ENCODE measurements at regions not wholly inside any gene's neighbourhood (a gene's known extent, or its start where the extent isn't known, plus 50 kb on each side); places are given as distances from the start of the nearest gene placed in this dataset.

GRCh38 chrX:12007881-12008280, 130.4 kb upstream of the FRMPD4 start:
- peak overlapping the region; percentile 87 for H2BK5ac ChIP-seq (ENCODE audit: low read depth, low read length, poor library complexity, severe bottlenecking)
- 0 out of 2 replicates have a peak overlapping the region, but pooled peaks have one; percentile 12 for H3K14ac ChIP-seq (replicated peaks; ENCODE audit: low read depth, low read length)
- H3K79me1 ChIP-seq (ENCODE audit: low read depth in 1 of 2, low read length in 2 of 2): no peaks in the 10 kb centered on the region
- peak overlapping the region; percentile 91; the same call in 1 of the 2 replicates for H3K4ac ChIP-seq (ENCODE audit: low read depth, low read length)
- ATAC-seq (ENCODE audit: low read depth) (peak; percentile 71), DNase-seq (peak; percentile 84)
- H3K56ac ChIP-seq (ENCODE audit: extremely low read depth, insufficient read depth, low read length): 0 out of 2 replicates have a peak overlapping the region, but pooled peaks have one; percentile 3
- BruUV-seq (replicated peaks): no TSS peak
- H3K23ac ChIP-seq (ENCODE audit: low read depth, low read length): peak overlapping the region; percentile 59; the same call in 1 of the 2 replicates
- H3K4me2 ChIP-seq (ENCODE audit: low read depth, low read length): no peak overlapping the region
- peak overlapping the region; percentile 51; the same call in 1 of the 2 replicates for H4K91ac ChIP-seq (ENCODE audit: insufficient read depth, low read depth, low read length)
- no peak overlapping the region for H3K27ac ChIP-seq (ENCODE audit: insufficient read depth, low read length)
- POLR2A ChIA-PET (ENCODE audit: unreplicated experiment): no interaction called here
- peak overlapping the region; percentile 83; the same call in 1 of the 3 replicates for H2BK15ac ChIP-seq (ENCODE audit: low read depth, low read length)
- no CpG with 5 or more reads among the region's 2 CpGs for WGBS, 2 experiments (ENCODE audit: extremely low coverage in 2 of 2, insufficient read length in 1 of 2)
- H3K18ac ChIP-seq (ENCODE audit: low read depth, low read length): no peak overlapping the region; the same call in 1 of the 2 replicates
- H2AK5ac ChIP-seq (ENCODE audit: low read depth, low read length): peak overlapping the region; percentile 61
- peak overlapping the region; percentile 70 to 78 for H4K8ac ChIP-seq (ENCODE audit: low read depth in 2 of 2, low read length in 2 of 2)
- in situ Hi-C loops (cut with MboI; ENCODE audit: low sequenced_read_pairs): no loop called here
- H2AFZ ChIP-seq (replicated peaks; ENCODE audit: low read length, poor library complexity): no peak overlapping the region
- no peak overlapping the region for H3K4me3 ChIP-seq (ENCODE audit: insufficient read depth, low read depth, low read length)
- dilution Hi-C loops (cut with HindIII; ENCODE audit: low sequenced_read_pairs, unreplicated experiment): no loop called here
- intact Hi-C loops (cut with micrococcal nuclease): no loop called here
- H3K36me3 ChIP-seq (ENCODE audit: control insufficient read depth, insufficient read depth, low read length): no peaks in the 10 kb centered on the region
- H2BK20ac ChIP-seq (ENCODE audit: low read depth, low read length): peak overlapping the region; percentile 96
- no peak overlapping the region for H3K9ac ChIP-seq (ENCODE audit: low read depth, low read length)
- no peak overlapping the region for H2AK9ac ChIP-seq (replicated peaks; ENCODE audit: low read depth, low read length, poor library complexity)
- 0 out of 2 replicates have a peak, but pooled peaks cover 2% of the 10 kb centered on the region for H3K9me3 ChIP-seq (ENCODE audit: control insufficient read depth, insufficient read depth, low read length)
- H2BK120ac ChIP-seq (ENCODE audit: low read depth, low read length): peak overlapping the region; percentile 95
- H4K20me1 ChIP-seq (ENCODE audit: insufficient read depth, low read length): no peaks in the 10 kb centered on the region
- TF ChIP-seq FOS (IDR thresholded peaks at IDR 0.05; ENCODE audit: low read depth, low read length) (peak; percentile 31; the same call in 1 of the 2 replicates), MAFK (IDR thresholded peaks at IDR 0.05; ENCODE audit: low read depth, low read length) (peak; percentile 33; the same call in 1 of the 2 replicates), MAZ (IDR thresholded peaks at IDR 0.05; ENCODE audit: borderline replicate concordance, low read depth, low read length) (no peak)
- CTCF ChIA-PET: no interaction called here
- H3K27me3 ChIP-seq (ENCODE audit: control insufficient read depth, insufficient read depth, low read length): no peaks in the 10 kb centered on the region
- H4K5ac ChIP-seq (ENCODE audit: low read depth, low read length): no peak overlapping the region; the same call in 1 of the 2 replicates
- H3K4me1 ChIP-seq (ENCODE audit: control insufficient read depth, insufficient read depth, low read length): peaks cover 2% of the 10 kb centered on the region; the same call in 1 of the 2 replicates
- H3K9me1 ChIP-seq (ENCODE audit: insufficient read depth, low read length): no peaks in the 10 kb centered on the region

Data from IMR-90 (cell line).